ENCODE measurements at regions not wholly inside any gene's neighbourhood (a gene's known extent, or its start where the extent isn't known, plus 50 kb on each side); places are given as distances from the start of the nearest gene placed in this dataset.

GRCh38 chrX:42585842-42586621 is 191.9 kb downstream of the PPP1R2C start:
- TF ChIP-seq CTCF (conservative IDR thresholded peaks at IDR 0.05), result no peak
- DNase-seq (ENCODE audit: extremely low spot score, unreplicated experiment), result no peak
- Mint-ChIP-seq H3K27ac (no peak overlapping the region), H3K4me1 (ENCODE audit: unreplicated experiment) (no peaks in the 10 kb centered on the region), H3K27me3 (no peaks in the 10 kb centered on the region), H3K36me3 (no peaks in the 10 kb centered on the region), H3K9me3 (peaks cover 5% of the 10 kb centered on the region), H3K4me3 (no peak overlapping the region)

- TF ChIP-seq CTCF (conservative IDR thresholded peaks at IDR 0.05), result no peak
Observed at GRCh38 chrX:42577936-42578470, 200.0 kb downstream of the PPP1R2C start.

GRCh38 chrX:42567268-42567667 is 210.7 kb downstream of the PPP1R2C start:
- Mint-ChIP-seq H3K36me3 (no peaks in the 10 kb centered on the region), H3K27ac (no peak overlapping the region)

More at GRCh38 chrX:42577936-42578470, 200.0 kb downstream of the PPP1R2C start:
- Mint-ChIP-seq H3K4me3 (no peak overlapping the region), H3K4me1 (ENCODE audit: unreplicated experiment) (no peaks in the 10 kb centered on the region), H3K36me3 (no peaks in the 10 kb centered on the region), H3K9me3 (peaks cover 8% of the 10 kb centered on the region), H3K27ac (no peak overlapping the region), H3K27me3 (no peaks in the 10 kb centered on the region)
- no peak for DNase-seq (ENCODE audit: extremely low spot score, unreplicated experiment)

GRCh38 chrX:42565739-42566138 is 212.2 kb downstream of the PPP1R2C start:
- no peak for TF ChIP-seq CTCF (conservative IDR thresholded peaks at IDR 0.05)
- Mint-ChIP-seq H3K27ac (no peak overlapping the region), H3K36me3 (no peaks in the 10 kb centered on the region), H3K4me3 (no peak overlapping the region), H3K4me1 (ENCODE audit: unreplicated experiment) (no peaks in the 10 kb centered on the region), H3K9me3 (no peaks in the 10 kb centered on the region), H3K27me3 (no peaks in the 10 kb centered on the region)
- DNase-seq (ENCODE audit: extremely low spot score, unreplicated experiment), result no peak

More at GRCh38 chrX:42567268-42567667, 210.7 kb downstream of the PPP1R2C start:
- no peaks in the 10 kb centered on the region for H3K4me1 Mint-ChIP-seq (ENCODE audit: unreplicated experiment)
- no peaks in the 10 kb centered on the region for H3K27me3 Mint-ChIP-seq
- no peak for TF ChIP-seq CTCF (conservative IDR thresholded peaks at IDR 0.05)
- H3K4me3 Mint-ChIP-seq, result no peak overlapping the region
- peaks cover 8% of the 10 kb centered on the region for H3K9me3 Mint-ChIP-seq
- DNase-seq (ENCODE audit: extremely low spot score, unreplicated experiment), result no peak

GRCh38 chrX:42546800-42547199 is 231.2 kb downstream of the PPP1R2C start:
- no peak overlapping the region for H3K27ac Mint-ChIP-seq
- H3K36me3 Mint-ChIP-seq, result no peaks in the 10 kb centered on the region
- TF ChIP-seq CTCF (conservative IDR thresholded peaks at IDR 0.05), result no peak
- H3K9me3 Mint-ChIP-seq, result no peaks in the 10 kb centered on the region
- no peaks in the 10 kb centered on the region for H3K4me1 Mint-ChIP-seq (ENCODE audit: unreplicated experiment)
- no peak overlapping the region for H3K4me3 Mint-ChIP-seq
- H3K27me3 Mint-ChIP-seq, result no peaks in the 10 kb centered on the region
- no peak for DNase-seq (ENCODE audit: extremely low spot score, unreplicated experiment)
